ENCODE measurements at regions not wholly inside any gene's neighbourhood (a gene's known extent, or its start where the extent isn't known, plus 50 kb on each side); places are given as distances from the start of the nearest gene placed in this dataset.

DNA sequence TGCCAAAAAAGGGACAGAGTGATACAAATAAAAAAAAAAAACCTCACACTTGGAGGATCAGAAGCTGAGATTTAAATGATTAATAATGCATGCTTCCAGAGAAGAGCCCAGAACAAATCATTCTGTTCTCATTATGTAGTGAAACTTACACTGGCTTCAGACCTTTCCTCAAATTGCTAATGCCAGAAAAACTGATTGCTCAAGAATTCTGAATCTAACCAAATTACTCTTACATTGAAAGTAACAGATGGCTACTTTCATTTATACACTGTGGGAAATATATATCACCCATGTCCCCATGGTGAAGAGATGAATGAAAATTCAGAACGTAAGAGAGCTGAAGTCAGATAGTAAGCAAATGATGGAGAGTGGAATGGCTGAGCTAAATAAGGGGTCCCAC, 85.9 kb upstream of the NSMCE3 start:
- 91% methylated on average over 1 of the region's 1 CpG for WGBS

GRCh38 chr15:29352402-29352801, 82.8 kb upstream of the NSMCE3 start:
- Histone ChIP-seq H3K9me3 (ENCODE audit: control insufficient read depth in 2 of 2, insufficient read depth in 1 of 2, low read length in 1 of 2) (no peaks in the 10 kb centered on the region), H3K4me3 (ENCODE audit: low read length in 2 of 2) (no peak overlapping the region), H3K27ac (ENCODE audit: low read depth in 1 of 2, low read length in 1 of 2) (no peak overlapping the region), H3K27me3 (ENCODE audit: control insufficient read depth in 2 of 2, insufficient read depth in 1 of 2, low read length in 1 of 2) (no peaks in the 10 kb centered on the region), H3K36me3 (ENCODE audit: control insufficient read depth in 2 of 2, insufficient read depth in 2 of 2, low read length in 1 of 2) (no peaks in the 10 kb centered on the region), H3K4me1 (ENCODE audit: control insufficient read depth in 2 of 2, insufficient read depth in 2 of 2, low read length in 2 of 2) (no peaks in the 10 kb centered on the region)
- 92% methylated on average over 10 of the region's 10 CpGs for WGBS
- no peak for DNase-seq (ENCODE audit: low read depth in 6 of 9, low spot score in 9 of 9)

More for the DNA sequence above, 85.9 kb upstream of the NSMCE3 start:
- no peak overlapping the region for H3K4me3 ChIP-seq (ENCODE audit: low read length in 2 of 2)
- no peaks in the 10 kb centered on the region for H3K27me3 ChIP-seq (ENCODE audit: control insufficient read depth in 2 of 2, insufficient read depth in 1 of 2, low read length in 1 of 2)
- H3K9me3 ChIP-seq (ENCODE audit: control insufficient read depth in 2 of 2, insufficient read depth in 1 of 2, low read length in 1 of 2), result no peaks in the 10 kb centered on the region
- no peaks in the 10 kb centered on the region for H3K36me3 ChIP-seq (ENCODE audit: control insufficient read depth in 2 of 2, insufficient read depth in 2 of 2, low read length in 1 of 2)
- DNase-seq (ENCODE audit: low read depth in 6 of 9, low spot score in 9 of 9), result no peak
- no peak overlapping the region for H3K27ac ChIP-seq (ENCODE audit: low read depth in 1 of 2, low read length in 1 of 2)
- no peaks in the 10 kb centered on the region for H3K4me1 ChIP-seq (ENCODE audit: control insufficient read depth in 2 of 2, insufficient read depth in 2 of 2, low read length in 2 of 2)

GRCh38 chr15:29349196-29349595, 79.6 kb upstream of the NSMCE3 start:
- no peak for DNase-seq (ENCODE audit: low read depth in 6 of 9, low spot score in 9 of 9)
- no peak overlapping the region for H3K27ac ChIP-seq (ENCODE audit: low read depth in 1 of 2, low read length in 1 of 2)
- H3K4me1 ChIP-seq (ENCODE audit: control insufficient read depth in 2 of 2, insufficient read depth in 2 of 2, low read length in 2 of 2), result no peaks in the 10 kb centered on the region
- H3K27me3 ChIP-seq (ENCODE audit: control insufficient read depth in 2 of 2, insufficient read depth in 1 of 2, low read length in 1 of 2), result no peaks in the 10 kb centered on the region
- H3K36me3 ChIP-seq (ENCODE audit: control insufficient read depth in 2 of 2, insufficient read depth in 2 of 2, low read length in 1 of 2), result no peaks in the 10 kb centered on the region
- no peak overlapping the region for H3K4me3 ChIP-seq (ENCODE audit: low read length in 2 of 2)
- H3K9me3 ChIP-seq (ENCODE audit: control insufficient read depth in 2 of 2, insufficient read depth in 1 of 2, low read length in 1 of 2), result no peaks in the 10 kb centered on the region
- WGBS, result 95% methylated on average over 2 of the region's 2 CpGs

DNA sequence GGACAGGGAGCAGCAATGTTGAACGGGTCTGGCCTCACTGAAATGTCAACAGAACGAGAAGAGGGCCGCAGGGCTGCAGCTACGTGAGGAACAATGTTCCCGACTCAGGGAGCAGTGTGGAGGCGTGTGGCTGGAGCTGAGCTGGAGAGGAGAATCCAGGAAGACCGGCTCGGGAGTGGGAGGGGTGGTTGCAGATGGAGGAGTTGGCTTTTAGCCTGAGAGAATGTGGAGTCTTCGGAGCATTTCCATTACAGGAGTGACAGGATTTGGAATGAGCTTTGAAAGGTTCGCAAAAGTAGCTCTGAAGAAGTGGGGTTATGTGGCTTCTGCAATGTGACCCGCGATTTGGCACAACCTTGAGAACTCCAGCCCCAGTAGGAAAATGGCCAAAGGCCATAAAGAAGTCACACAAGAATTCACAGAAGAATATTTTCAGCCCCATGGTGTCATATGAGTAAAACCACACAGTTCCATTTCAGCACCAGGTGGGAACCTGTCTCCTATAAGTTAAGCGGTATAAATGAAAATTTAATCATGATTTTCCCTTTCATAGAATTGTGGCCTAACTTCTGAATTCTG, 78.8 kb upstream of the NSMCE3 start:
- H3K36me3 ChIP-seq (ENCODE audit: control insufficient read depth in 2 of 2, insufficient read depth in 2 of 2, low read length in 1 of 2), result no peaks in the 10 kb centered on the region
- H3K4me1 ChIP-seq (ENCODE audit: control insufficient read depth in 2 of 2, insufficient read depth in 2 of 2, low read length in 2 of 2), result no peaks in the 10 kb centered on the region
- DNase-seq (ENCODE audit: low read depth in 6 of 9, low spot score in 9 of 9), result no peak
- 89% methylated on average over 13 of the region's 13 CpGs for WGBS
- H3K4me3 ChIP-seq (ENCODE audit: low read length in 2 of 2), result no peak overlapping the region
- H3K27ac ChIP-seq (ENCODE audit: low read depth in 1 of 2, low read length in 1 of 2), result no peak overlapping the region
- no peaks in the 10 kb centered on the region for H3K27me3 ChIP-seq (ENCODE audit: control insufficient read depth in 2 of 2, insufficient read depth in 1 of 2, low read length in 1 of 2)
- no peaks in the 10 kb centered on the region for H3K9me3 ChIP-seq (ENCODE audit: control insufficient read depth in 2 of 2, insufficient read depth in 1 of 2, low read length in 1 of 2)

DNA sequence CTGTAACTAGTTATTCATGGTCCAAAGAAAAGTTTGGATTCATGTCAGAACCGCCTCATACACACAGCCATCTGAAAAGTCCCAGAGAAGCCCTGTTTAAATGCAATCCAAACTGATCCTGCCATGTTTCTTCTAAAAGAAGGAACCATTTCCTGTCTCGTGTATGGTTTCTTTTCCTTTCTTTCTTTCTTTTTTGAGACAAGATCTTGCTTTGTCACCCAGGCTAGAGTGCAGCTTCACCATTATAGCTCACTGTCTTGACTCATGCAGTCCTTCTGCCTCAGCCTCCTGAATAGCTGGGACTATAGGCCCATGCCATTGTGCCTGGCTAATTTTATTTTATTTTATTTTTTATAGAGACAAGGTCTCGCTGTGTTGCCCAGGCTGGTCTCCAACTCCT, 77.4 kb upstream of the NSMCE3 start:
- Histone ChIP-seq H3K36me3 (ENCODE audit: control insufficient read depth in 2 of 2, insufficient read depth in 2 of 2, low read length in 1 of 2) (no peaks in the 10 kb centered on the region), H3K9me3 (ENCODE audit: control insufficient read depth in 2 of 2, insufficient read depth in 1 of 2, low read length in 1 of 2) (no peaks in the 10 kb centered on the region), H3K4me1 (ENCODE audit: control insufficient read depth in 2 of 2, insufficient read depth in 2 of 2, low read length in 2 of 2) (no peaks in the 10 kb centered on the region), H3K27ac (ENCODE audit: low read depth in 1 of 2, low read length in 1 of 2) (no peak overlapping the region), H3K4me3 (ENCODE audit: low read length in 2 of 2) (no peak overlapping the region), H3K27me3 (ENCODE audit: control insufficient read depth in 2 of 2, insufficient read depth in 1 of 2, low read length in 1 of 2) (no peaks in the 10 kb centered on the region)
- 79% methylated on average over 3 of the region's 3 CpGs for WGBS
- no peak for DNase-seq (ENCODE audit: low read depth in 6 of 9, low spot score in 9 of 9)

- no peaks in the 10 kb centered on the region for H3K36me3 ChIP-seq (ENCODE audit: control insufficient read depth in 2 of 2, insufficient read depth in 2 of 2, low read length in 1 of 2)
- no peaks in the 10 kb centered on the region for H3K9me3 ChIP-seq (ENCODE audit: control insufficient read depth in 2 of 2, insufficient read depth in 1 of 2, low read length in 1 of 2)
- H3K27ac ChIP-seq (ENCODE audit: low read depth in 1 of 2, low read length in 1 of 2), result no peak overlapping the region
- H3K4me1 ChIP-seq (ENCODE audit: control insufficient read depth in 2 of 2, insufficient read depth in 2 of 2, low read length in 2 of 2), result no peaks in the 10 kb centered on the region
- no peak overlapping the region for H3K4me3 ChIP-seq (ENCODE audit: low read length in 2 of 2)
- no peak for DNase-seq (ENCODE audit: low read depth in 6 of 9, low spot score in 9 of 9)
- H3K27me3 ChIP-seq (ENCODE audit: control insufficient read depth in 2 of 2, insufficient read depth in 1 of 2, low read length in 1 of 2), result no peaks in the 10 kb centered on the region
- WGBS, result 92% methylated on average over 20 of the region's 20 CpGs
Observed at GRCh38 chr15:29345549-29346525, 76.2 kb upstream of the NSMCE3 start.

DNA sequence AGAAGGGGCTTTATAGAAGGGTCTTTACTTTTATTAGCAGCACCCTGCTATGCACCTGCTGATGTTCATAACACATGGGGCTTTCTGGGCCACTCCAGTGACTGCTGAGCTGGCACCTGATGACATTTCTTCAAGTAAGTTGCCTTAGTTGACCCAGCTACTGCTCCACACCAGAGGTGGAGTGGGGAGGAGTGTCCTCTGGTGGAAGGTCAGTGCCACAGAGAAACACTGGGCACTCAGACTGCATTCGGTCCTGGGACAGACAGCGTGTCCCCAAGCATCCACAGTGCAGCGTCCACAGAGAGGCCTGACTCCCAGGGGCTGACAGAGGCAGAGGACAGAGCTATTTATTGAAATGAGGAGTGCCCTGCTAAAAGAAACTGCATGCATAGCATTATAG, 74.9 kb upstream of the NSMCE3 start:
- Histone ChIP-seq H3K36me3 (ENCODE audit: control insufficient read depth in 2 of 2, insufficient read depth in 2 of 2, low read length in 1 of 2) (no peaks in the 10 kb centered on the region), H3K4me1 (ENCODE audit: control insufficient read depth in 2 of 2, insufficient read depth in 2 of 2, low read length in 2 of 2) (no peaks in the 10 kb centered on the region), H3K4me3 (ENCODE audit: low read length in 2 of 2) (no peak overlapping the region), H3K9me3 (ENCODE audit: control insufficient read depth in 2 of 2, insufficient read depth in 1 of 2, low read length in 1 of 2) (no peaks in the 10 kb centered on the region), H3K27me3 (ENCODE audit: control insufficient read depth in 2 of 2, insufficient read depth in 1 of 2, low read length in 1 of 2) (no peaks in the 10 kb centered on the region), H3K27ac (ENCODE audit: low read depth in 1 of 2, low read length in 1 of 2) (no peak overlapping the region)
- 96% methylated on average over 3 of the region's 3 CpGs for WGBS
- no peak for DNase-seq (ENCODE audit: low read depth in 6 of 9, low spot score in 9 of 9)

- Histone ChIP-seq H3K4me1 (ENCODE audit: control insufficient read depth in 2 of 2, insufficient read depth in 2 of 2, low read length in 2 of 2) (no peaks in the 10 kb centered on the region), H3K36me3 (ENCODE audit: control insufficient read depth in 2 of 2, insufficient read depth in 2 of 2, low read length in 1 of 2) (no peaks in the 10 kb centered on the region), H3K4me3 (ENCODE audit: low read length in 2 of 2) (no peak overlapping the region), H3K27me3 (ENCODE audit: control insufficient read depth in 2 of 2, insufficient read depth in 1 of 2, low read length in 1 of 2) (no peaks in the 10 kb centered on the region), H3K27ac (ENCODE audit: low read depth in 1 of 2, low read length in 1 of 2) (no peak overlapping the region), H3K9me3 (ENCODE audit: control insufficient read depth in 2 of 2, insufficient read depth in 1 of 2, low read length in 1 of 2) (no peaks in the 10 kb centered on the region)
- no peak for DNase-seq (ENCODE audit: low read depth in 6 of 9, low spot score in 9 of 9)
- WGBS, result 96% methylated on average over 2 of the region's 2 CpGs
Observed at GRCh38 chr15:29343229-29343628, 73.6 kb upstream of the NSMCE3 start.

DNA sequence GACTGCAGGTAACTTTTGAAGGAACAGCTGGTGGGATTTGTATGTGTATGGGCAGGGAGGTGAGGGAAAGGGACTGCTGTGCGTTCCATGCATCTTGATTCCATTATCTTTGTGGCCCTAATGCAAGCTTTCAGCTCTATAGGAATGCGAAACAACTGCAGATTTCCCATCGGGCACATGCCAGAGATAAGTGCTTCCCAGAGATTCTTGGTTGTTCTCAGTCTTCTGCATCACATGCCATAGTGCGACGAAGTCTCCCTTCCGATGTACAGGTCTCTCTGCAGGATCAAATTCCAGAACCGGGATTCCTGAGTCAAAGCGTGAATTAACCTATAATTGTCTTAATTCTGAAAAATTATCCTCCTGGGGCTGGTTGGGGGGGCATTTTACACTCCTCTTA, 72.6 kb upstream of the NSMCE3 start:
- Histone ChIP-seq H3K27ac (ENCODE audit: low read depth in 1 of 2, low read length in 1 of 2) (no peak overlapping the region), H3K36me3 (ENCODE audit: control insufficient read depth in 2 of 2, insufficient read depth in 2 of 2, low read length in 1 of 2) (no peaks in the 10 kb centered on the region), H3K4me3 (ENCODE audit: low read length in 2 of 2) (no peak overlapping the region), H3K9me3 (ENCODE audit: control insufficient read depth in 2 of 2, insufficient read depth in 1 of 2, low read length in 1 of 2) (no peaks in the 10 kb centered on the region), H3K4me1 (ENCODE audit: control insufficient read depth in 2 of 2, insufficient read depth in 2 of 2, low read length in 2 of 2) (no peaks in the 10 kb centered on the region), H3K27me3 (ENCODE audit: control insufficient read depth in 2 of 2, insufficient read depth in 1 of 2, low read length in 1 of 2) (no peaks in the 10 kb centered on the region)
- 94% methylated on average over 8 of the region's 8 CpGs for WGBS
- no peak for DNase-seq (ENCODE audit: low read depth in 6 of 9, low spot score in 9 of 9)

All from thymus (tissue), 11 donors.